BLaER1 (cell line): ENCODE measurements at regions not wholly inside any gene's neighbourhood (a gene's known extent, or its start where the extent isn't known, plus 50 kb on each side); places are given as distances from the start of the nearest gene placed in this dataset.

Experiments used
- H3K27ac ChIP-seq: shearing (Covaris generic); formaldehyde crosslinking; 2 replicates; pipeline ENCODE4 v1.8.1; 2022
- H3K27me3 ChIP-seq: shearing (Covaris generic); formaldehyde crosslinking; 2 replicates; pipeline ENCODE4 v1.8.1; 2022
- H3K36me3 ChIP-seq: shearing (Covaris generic); formaldehyde crosslinking; 2 replicates; pipeline ENCODE4 v1.8.1; 2022
- H3K4me1 ChIP-seq: shearing (Covaris generic); formaldehyde crosslinking; 2 replicates; pipeline ENCODE4 v1.8.1; 2022
- H3K4me2 ChIP-seq: shearing (Covaris generic); formaldehyde crosslinking; 2 replicates; pipeline ENCODE4 v1.8.1; 2022
- H3K4me3 ChIP-seq: shearing (Covaris generic); formaldehyde crosslinking; 2 replicates; pipeline ENCODE4 v1.8.1; 2022
- H3K9ac ChIP-seq: shearing (Covaris generic); formaldehyde crosslinking; 2 replicates; pipeline ENCODE4 v1.8.1; 2022
- H3K9me3 ChIP-seq: shearing (Covaris generic); formaldehyde crosslinking; 2 replicates; pipeline ENCODE4 v1.8.1; 2022
- H4K20me1 ChIP-seq: shearing (Covaris generic); formaldehyde crosslinking; 2 replicates; pipeline ENCODE4 v1.8.1; 2022
- Cebpa-rat ChIP-seq: shearing (Covaris generic); IDR thresholded peaks from 2 replicates; pipeline ENCODE4 v1.8.1; 2022

- H3K4me3 ChIP-seq, result no peak overlapping the region
- H3K36me3 ChIP-seq, result no peaks in the 10 kb centered on the region
- no peaks in the 10 kb centered on the region for H3K4me1 ChIP-seq
- TF ChIP-seq Cebpa-rat, result no peak
- no peak overlapping the region for H3K4me2 ChIP-seq
- no peak overlapping the region for H3K9ac ChIP-seq
- no peaks in the 10 kb centered on the region for H3K9me3 ChIP-seq
- H3K27me3 ChIP-seq, result no peaks in the 10 kb centered on the region
- no peak overlapping the region for H3K27ac ChIP-seq
- H4K20me1 ChIP-seq, result no peaks in the 10 kb centered on the region
Measured at GRCh38 chr10:83926606-83927005, 212.7 kb upstream of the GHITM start.

- no peak overlapping the region for H3K4me2 ChIP-seq
- H3K9ac ChIP-seq, result no peak overlapping the region
- H3K36me3 ChIP-seq, result no peaks in the 10 kb centered on the region
- no peak overlapping the region for H3K4me3 ChIP-seq
- no peak overlapping the region for H3K27ac ChIP-seq
- H3K27me3 ChIP-seq, result no peaks in the 10 kb centered on the region
- H3K4me1 ChIP-seq, result peaks cover 3% of the 10 kb centered on the region
- H3K9me3 ChIP-seq, result no peaks in the 10 kb centered on the region
- TF ChIP-seq Cebpa-rat, result no peak
- H4K20me1 ChIP-seq, result no peaks in the 10 kb centered on the region
Measured at GRCh38 chr10:83927166-83927565, 212.1 kb upstream of the GHITM start.

- Histone ChIP-seq H3K4me1 (peaks cover 9% of the 10 kb centered on the region), H3K4me3 (no peak overlapping the region), H3K9ac (no peak overlapping the region), H3K36me3 (no peaks in the 10 kb centered on the region), H3K27me3 (no peaks in the 10 kb centered on the region), H3K4me2 (no peak overlapping the region), H3K9me3 (no peaks in the 10 kb centered on the region), H4K20me1 (no peaks in the 10 kb centered on the region), H3K27ac (no peak overlapping the region)
- no peak for TF ChIP-seq Cebpa-rat
Measured at GRCh38 chr10:83929399-83929798, 209.9 kb upstream of the GHITM start.

GRCh38 chr10:83931669-83932068 lies 207.6 kb upstream of the GHITM start:
- no peak overlapping the region for H3K4me2 ChIP-seq
- H3K36me3 ChIP-seq, result no peaks in the 10 kb centered on the region
- no peaks in the 10 kb centered on the region for H4K20me1 ChIP-seq
- peaks cover 9% of the 10 kb centered on the region for H3K4me1 ChIP-seq
- no peak overlapping the region for H3K4me3 ChIP-seq
- no peak for TF ChIP-seq Cebpa-rat
- no peak overlapping the region for H3K9ac ChIP-seq
- no peaks in the 10 kb centered on the region for H3K27me3 ChIP-seq
- no peak overlapping the region for H3K27ac ChIP-seq
- H3K9me3 ChIP-seq, result no peaks in the 10 kb centered on the region

- Histone ChIP-seq H3K36me3 (no peaks in the 10 kb centered on the region), H3K27me3 (no peaks in the 10 kb centered on the region), H3K4me1 (peaks cover 9% of the 10 kb centered on the region), H3K9me3 (no peaks in the 10 kb centered on the region), H3K9ac (no peak overlapping the region), H4K20me1 (no peaks in the 10 kb centered on the region), H3K4me3 (no peak overlapping the region), H3K4me2 (peak overlapping the region; percentile 18; the same call in 1 of the 2 replicates), H3K27ac (no peak overlapping the region)
- TF ChIP-seq Cebpa-rat, result no peak
Measured at GRCh38 chr10:83932245-83932644, 207.1 kb upstream of the GHITM start.

- no peaks in the 10 kb centered on the region for H3K27me3 ChIP-seq
- no peak overlapping the region for H3K9ac ChIP-seq
- no peaks in the 10 kb centered on the region for H4K20me1 ChIP-seq
- no peak overlapping the region for H3K4me3 ChIP-seq
- peaks cover 9% of the 10 kb centered on the region for H3K4me1 ChIP-seq
- no peak overlapping the region for H3K4me2 ChIP-seq
- no peaks in the 10 kb centered on the region for H3K36me3 ChIP-seq
- H3K27ac ChIP-seq, result no peak overlapping the region
- no peaks in the 10 kb centered on the region for H3K9me3 ChIP-seq
- no peak for TF ChIP-seq Cebpa-rat
Measured at GRCh38 chr10:83934062-83934461, 205.2 kb upstream of the GHITM start.

GRCh38 chr10:83934641-83935338 lies 204.5 kb upstream of the GHITM start:
- Histone ChIP-seq H3K9me3 (no peaks in the 10 kb centered on the region), H3K4me2 (no peak overlapping the region), H3K4me1 (peaks cover 9% of the 10 kb centered on the region), H3K27me3 (no peaks in the 10 kb centered on the region), H4K20me1 (no peaks in the 10 kb centered on the region), H3K36me3 (no peaks in the 10 kb centered on the region), H3K27ac (no peak overlapping the region), H3K4me3 (no peak overlapping the region), H3K9ac (no peak overlapping the region)
- TF ChIP-seq Cebpa-rat, result no peak

GRCh38 chr10:83935339-83935736 lies 204.0 kb upstream of the GHITM start:
- no peaks in the 10 kb centered on the region for H3K9me3 ChIP-seq
- H4K20me1 ChIP-seq, result no peaks in the 10 kb centered on the region
- no peak overlapping the region for H3K4me2 ChIP-seq
- no peaks in the 10 kb centered on the region for H3K27me3 ChIP-seq
- TF ChIP-seq Cebpa-rat, result no peak
- H3K27ac ChIP-seq, result no peak overlapping the region
- H3K4me1 ChIP-seq, result peaks cover 9% of the 10 kb centered on the region
- no peak overlapping the region for H3K9ac ChIP-seq
- no peak overlapping the region for H3K4me3 ChIP-seq
- no peaks in the 10 kb centered on the region for H3K36me3 ChIP-seq

GRCh38 chr10:83935911-83936310 lies 203.4 kb upstream of the GHITM start:
- TF ChIP-seq Cebpa-rat, result no peak
- Histone ChIP-seq H3K9me3 (no peaks in the 10 kb centered on the region), H3K27me3 (no peaks in the 10 kb centered on the region), H3K4me3 (no peak overlapping the region), H3K4me2 (no peak overlapping the region), H3K27ac (no peak overlapping the region), H3K9ac (no peak overlapping the region), H4K20me1 (no peaks in the 10 kb centered on the region), H3K4me1 (peaks cover 9% of the 10 kb centered on the region), H3K36me3 (no peaks in the 10 kb centered on the region)

- Histone ChIP-seq H3K27me3 (no peaks in the 10 kb centered on the region), H3K27ac (no peak overlapping the region), H3K4me3 (no peak overlapping the region), H3K9ac (no peak overlapping the region), H3K9me3 (no peaks in the 10 kb centered on the region), H3K36me3 (no peaks in the 10 kb centered on the region), H4K20me1 (no peaks in the 10 kb centered on the region), H3K4me1 (peaks cover 6% of the 10 kb centered on the region), H3K4me2 (no peak overlapping the region)
- no peak for TF ChIP-seq Cebpa-rat
Measured at GRCh38 chr10:83937161-83937560, 202.1 kb upstream of the GHITM start.

- Histone ChIP-seq H3K9ac (no peak overlapping the region), H3K4me3 (no peak overlapping the region), H3K9me3 (no peaks in the 10 kb centered on the region), H3K4me2 (no peak overlapping the region), H3K4me1 (peaks cover 4% of the 10 kb centered on the region; the same call in 1 of the 2 replicates), H3K36me3 (no peaks in the 10 kb centered on the region), H4K20me1 (no peaks in the 10 kb centered on the region), H3K27ac (no peak overlapping the region), H3K27me3 (no peaks in the 10 kb centered on the region)
- no peak for TF ChIP-seq Cebpa-rat
Measured at GRCh38 chr10:83937826-83938225, 201.5 kb upstream of the GHITM start.
